Type B pancreatic cell (in vitro differentiated cells): ENCODE measurements at regions not wholly inside any gene's neighbourhood (a gene's known extent, or its start where the extent isn't known, plus 50 kb on each side); places are given as distances from the start of the nearest gene placed in this dataset.

Experiments used
- DNase-seq: peaks from one replicate; pipeline ENCODE4 v3.0.0; 2021; ENCODE audit warnings: mixed read lengths; ENCODE audit not compliant: unreplicated experiment; ENCODE audit errors: extremely low spot score
- H3K27ac Mint-ChIP-seq: 2 replicates; pipeline ENCODE4 v1.8.0; 2021; ENCODE audit warnings: mild to moderate bottlenecking, mixed read lengths
- H3K27me3 Mint-ChIP-seq: 2 replicates; pipeline ENCODE4 v1.8.0; 2021; ENCODE audit warnings: mixed read lengths
- H3K36me3 Mint-ChIP-seq: 2 replicates; pipeline ENCODE4 v1.8.0; 2021; ENCODE audit warnings: mixed read lengths
- H3K4me1 Mint-ChIP-seq: one replicate; pipeline ENCODE4 v1.8.0; 2021; ENCODE audit warnings: mixed read lengths; ENCODE audit not compliant: unreplicated experiment
- H3K4me3 Mint-ChIP-seq: 2 replicates; pipeline ENCODE4 v1.8.0; 2021; ENCODE audit warnings: mild to moderate bottlenecking, mixed read lengths
- H3K9me3 Mint-ChIP-seq: 2 replicates; pipeline ENCODE4 v1.8.0; 2021; ENCODE audit warnings: mixed read lengths
- TF ChIP-seq, protein P1 (sequence below): fragments of 200-600 bp; sonication (generic); conservative IDR thresholded peaks from 2 replicates; pipeline ENCODE4 v1.5.0; 2021; ENCODE audit warnings: antibody characterized with exemption, mild to moderate bottlenecking

DNA sequence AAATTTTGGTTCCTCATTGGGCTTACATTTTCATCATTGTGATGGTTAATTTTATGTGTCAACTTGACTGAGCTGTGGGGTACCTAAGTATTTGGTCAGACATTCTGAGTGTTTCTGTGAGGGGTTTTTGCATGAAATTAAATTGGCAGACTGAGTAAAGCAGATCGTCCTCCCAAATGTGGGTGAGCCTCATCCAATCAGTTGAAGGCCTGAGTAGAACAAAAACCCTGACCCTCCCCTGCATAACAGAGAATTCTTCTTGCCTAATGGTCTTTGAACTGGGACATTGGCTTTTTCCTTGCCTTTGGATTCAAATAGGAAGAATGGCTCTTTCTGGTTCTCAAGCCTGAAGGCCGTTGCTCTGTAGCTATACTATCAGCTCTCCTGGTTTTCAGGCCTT lies 59.1 kb upstream of the JUN start:
- Mint-ChIP-seq H3K4me3 (no peak overlapping the region), H3K27me3 (no peaks in the 10 kb centered on the region), H3K36me3 (no peaks in the 10 kb centered on the region), H3K27ac (no peak overlapping the region), H3K4me1 (peaks cover 16% of the 10 kb centered on the region), H3K9me3 (peaks cover 8% of the 10 kb centered on the region)
- TF ChIP-seq, protein P1, sequence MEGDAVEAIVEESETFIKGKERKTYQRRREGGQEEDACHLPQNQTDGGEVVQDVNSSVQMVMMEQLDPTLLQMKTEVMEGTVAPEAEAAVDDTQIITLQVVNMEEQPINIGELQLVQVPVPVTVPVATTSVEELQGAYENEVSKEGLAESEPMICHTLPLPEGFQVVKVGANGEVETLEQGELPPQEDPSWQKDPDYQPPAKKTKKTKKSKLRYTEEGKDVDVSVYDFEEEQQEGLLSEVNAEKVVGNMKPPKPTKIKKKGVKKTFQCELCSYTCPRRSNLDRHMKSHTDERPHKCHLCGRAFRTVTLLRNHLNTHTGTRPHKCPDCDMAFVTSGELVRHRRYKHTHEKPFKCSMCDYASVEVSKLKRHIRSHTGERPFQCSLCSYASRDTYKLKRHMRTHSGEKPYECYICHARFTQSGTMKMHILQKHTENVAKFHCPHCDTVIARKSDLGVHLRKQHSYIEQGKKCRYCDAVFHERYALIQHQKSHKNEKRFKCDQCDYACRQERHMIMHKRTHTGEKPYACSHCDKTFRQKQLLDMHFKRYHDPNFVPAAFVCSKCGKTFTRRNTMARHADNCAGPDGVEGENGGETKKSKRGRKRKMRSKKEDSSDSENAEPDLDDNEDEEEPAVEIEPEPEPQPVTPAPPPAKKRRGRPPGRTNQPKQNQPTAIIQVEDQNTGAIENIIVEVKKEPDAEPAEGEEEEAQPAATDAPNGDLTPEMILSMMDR, result no peak
- no peak for DNase-seq

DNA sequence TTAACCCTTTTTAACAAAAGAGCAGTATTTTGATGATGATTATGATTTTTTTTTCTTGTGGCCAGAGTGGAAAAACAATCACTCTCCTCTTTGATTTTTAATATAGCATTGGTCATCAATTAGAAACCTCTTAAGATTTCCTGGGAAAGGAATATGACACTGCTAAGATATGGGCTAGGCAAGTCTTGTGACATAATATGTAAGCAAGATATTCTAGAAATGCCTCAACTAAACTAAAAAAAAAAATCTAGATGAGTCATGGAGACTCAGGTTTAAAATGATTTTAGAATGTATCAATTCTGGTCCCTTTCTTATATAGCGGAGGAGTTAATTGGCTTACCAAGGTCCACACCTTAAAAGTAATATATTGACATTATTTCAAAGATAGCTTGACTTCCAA lies 60.3 kb upstream of the JUN start:
- DNase-seq, result no peak
- H3K9me3 Mint-ChIP-seq, result peaks cover 8% of the 10 kb centered on the region
- TF ChIP-seq, protein P1, result no peak
- H3K27ac Mint-ChIP-seq, result no peak overlapping the region
- no peak overlapping the region for H3K4me3 Mint-ChIP-seq
- peaks cover 13% of the 10 kb centered on the region for H3K4me1 Mint-ChIP-seq
- no peaks in the 10 kb centered on the region for H3K27me3 Mint-ChIP-seq
- no peaks in the 10 kb centered on the region for H3K36me3 Mint-ChIP-seq

- no peak overlapping the region for H3K4me3 Mint-ChIP-seq
- TF ChIP-seq, protein P1, result no peak
- peaks cover 8% of the 10 kb centered on the region for H3K9me3 Mint-ChIP-seq
- no peaks in the 10 kb centered on the region for H3K27me3 Mint-ChIP-seq
- no peak overlapping the region for H3K27ac Mint-ChIP-seq
- DNase-seq, result no peak
- H3K36me3 Mint-ChIP-seq, result no peaks in the 10 kb centered on the region
- H3K4me1 Mint-ChIP-seq, result peaks cover 8% of the 10 kb centered on the region
Observed at GRCh38 chr1:58845942-58846341, 62.1 kb upstream of the JUN start.

- H3K4me3 Mint-ChIP-seq, result no peak overlapping the region
- TF ChIP-seq, protein P1, result no peak
- no peaks in the 10 kb centered on the region for H3K9me3 Mint-ChIP-seq
- no peak overlapping the region for H3K27ac Mint-ChIP-seq
- H3K4me1 Mint-ChIP-seq, result peaks cover 11% of the 10 kb centered on the region
- H3K36me3 Mint-ChIP-seq, result no peaks in the 10 kb centered on the region
- no peaks in the 10 kb centered on the region for H3K27me3 Mint-ChIP-seq
- no peak for DNase-seq
Observed at GRCh38 chr1:58848818-58849411, 65.1 kb upstream of the JUN start.

- H3K27me3 Mint-ChIP-seq, result no peaks in the 10 kb centered on the region
- H3K9me3 Mint-ChIP-seq, result no peaks in the 10 kb centered on the region
- TF ChIP-seq, protein P1, result no peak
- no peak overlapping the region for H3K4me3 Mint-ChIP-seq
- peaks cover 14% of the 10 kb centered on the region for H3K4me1 Mint-ChIP-seq
- no peak overlapping the region for H3K27ac Mint-ChIP-seq
- no peaks in the 10 kb centered on the region for H3K36me3 Mint-ChIP-seq
- no peak for DNase-seq
Observed at GRCh38 chr1:58849551-58849950, 65.7 kb upstream of the JUN start.

- no peak overlapping the region for H3K27ac Mint-ChIP-seq
- H3K4me3 Mint-ChIP-seq, result no peak overlapping the region
- peaks cover 15% of the 10 kb centered on the region for H3K4me1 Mint-ChIP-seq
- no peak for DNase-seq
- H3K36me3 Mint-ChIP-seq, result no peaks in the 10 kb centered on the region
- H3K9me3 Mint-ChIP-seq, result no peaks in the 10 kb centered on the region
- TF ChIP-seq, protein P1, result no peak
- no peaks in the 10 kb centered on the region for H3K27me3 Mint-ChIP-seq
Observed at GRCh38 chr1:58850636-58851035, 66.8 kb upstream of the JUN start.
